ENCODE measurements at regions not wholly inside any gene's neighbourhood (a gene's known extent, or its start where the extent isn't known, plus 50 kb on each side); places are given as distances from the start of the nearest gene placed in this dataset.

- FAIRE-seq = no peak
These were observed 53.7 kb downstream of the RPS12 start for GRCh38 chr6:132868057-132868456.

GRCh38 chr6:132872923-132873322, 58.6 kb downstream of the RPS12 start:
- FAIRE-seq = no peak

DNA sequence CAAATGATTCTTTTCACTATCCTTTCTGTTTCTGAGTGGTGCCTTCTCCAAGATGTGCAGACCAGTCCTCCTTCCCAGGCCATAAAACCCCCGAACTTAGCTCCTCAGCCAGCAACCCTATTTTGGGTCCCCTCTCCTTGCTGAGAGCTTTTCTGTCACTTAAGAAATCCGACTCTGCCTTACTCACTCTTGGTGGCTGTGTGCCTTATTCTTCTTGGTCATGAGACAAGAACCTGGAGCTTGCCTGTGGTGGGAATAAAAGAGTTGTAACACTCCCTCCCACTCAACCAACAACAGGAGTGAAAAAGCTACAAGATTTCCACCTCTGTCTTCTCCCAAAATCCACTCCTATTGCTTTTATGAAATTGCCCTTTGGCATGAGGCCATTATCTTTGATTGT, 62.6 kb downstream of the RPS12 start:
- no peak for FAIRE-seq

GRCh38 chr6:132887204-132887603, 72.8 kb downstream of the RPS12 start:
- no peak for FAIRE-seq

GRCh38 chr6:132888701-132889100, 74.3 kb downstream of the RPS12 start:
- no peak for FAIRE-seq

- FAIRE-seq = peak; percentile 62
These were observed 78.8 kb downstream of the RPS12 start for GRCh38 chr6:132892929-132893771.

DNA sequence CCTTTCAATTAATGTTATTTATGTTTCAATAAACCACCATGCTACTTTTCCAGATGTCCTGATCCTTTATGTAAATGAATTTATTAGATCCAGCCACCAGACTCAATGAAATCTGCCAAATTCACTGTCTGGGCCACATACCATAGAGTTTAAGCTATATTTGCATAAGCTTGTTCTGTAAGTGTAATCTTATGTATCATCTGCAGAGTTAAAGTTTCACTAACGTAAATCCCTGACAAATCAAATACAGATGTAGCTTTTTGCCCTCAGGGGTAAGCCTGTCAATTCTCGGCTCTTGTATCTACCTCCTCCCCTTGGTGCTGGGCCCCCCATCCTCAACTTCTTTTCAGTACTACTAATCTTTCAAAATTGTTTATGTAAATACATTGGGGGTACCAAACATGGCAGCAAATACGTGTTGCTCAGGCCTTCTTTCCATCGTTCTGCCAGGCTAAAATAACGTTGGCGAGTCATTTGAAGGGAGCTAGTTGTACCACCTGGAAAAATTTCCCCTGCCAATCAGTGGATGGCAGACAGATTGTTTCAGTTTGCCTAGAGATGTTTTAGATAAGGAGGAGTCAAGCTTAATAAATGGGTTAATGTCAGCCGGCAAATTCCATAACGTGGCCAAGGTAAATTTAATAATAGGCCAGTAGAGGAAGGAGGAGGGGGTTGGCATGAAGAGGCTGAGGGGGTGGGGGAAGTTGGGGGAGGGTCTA, 79.6 kb downstream of the RPS12 start:
- FAIRE-seq = peak; percentile 84

DNA sequence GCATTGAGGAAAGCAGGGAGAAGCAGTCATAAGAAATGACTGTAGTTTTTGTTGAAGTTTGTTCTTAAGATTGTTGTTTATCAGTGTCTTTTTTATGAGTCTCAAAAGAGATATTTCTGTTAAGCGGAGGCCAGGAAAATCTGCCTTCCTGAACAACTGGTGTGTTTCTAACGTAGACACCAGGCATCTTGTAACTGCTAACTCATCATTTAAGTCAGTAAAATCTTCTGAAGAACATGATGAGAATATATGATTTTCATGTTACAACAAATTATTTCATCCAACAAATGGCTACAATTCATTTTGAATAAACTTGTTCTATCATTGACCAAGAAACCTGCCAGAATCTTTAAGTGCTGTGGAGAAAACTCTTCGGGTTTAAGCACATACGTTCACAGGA, 84.0 kb downstream of the RPS12 start:
- FAIRE-seq = no peak

DNA sequence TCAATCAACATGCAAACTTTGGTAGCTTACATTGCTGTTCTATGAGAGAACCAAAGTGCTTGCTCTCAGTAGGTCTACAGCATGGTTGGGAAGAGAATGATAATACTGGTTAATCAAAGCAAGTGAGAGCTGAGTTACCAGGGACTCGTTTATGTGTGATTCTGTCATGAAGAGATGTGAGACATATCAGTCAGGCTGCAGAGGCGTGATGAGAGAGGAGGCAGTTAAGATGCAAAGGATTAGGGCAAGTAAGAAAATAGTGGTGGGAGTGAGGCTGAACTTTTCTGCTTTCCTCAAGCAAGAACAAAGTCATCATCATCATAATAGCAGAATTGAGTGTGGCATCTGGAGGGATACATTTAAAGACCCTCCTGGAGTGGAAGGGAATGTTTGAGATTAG, 86.5 kb downstream of the RPS12 start:
- no peak for FAIRE-seq

DNA sequence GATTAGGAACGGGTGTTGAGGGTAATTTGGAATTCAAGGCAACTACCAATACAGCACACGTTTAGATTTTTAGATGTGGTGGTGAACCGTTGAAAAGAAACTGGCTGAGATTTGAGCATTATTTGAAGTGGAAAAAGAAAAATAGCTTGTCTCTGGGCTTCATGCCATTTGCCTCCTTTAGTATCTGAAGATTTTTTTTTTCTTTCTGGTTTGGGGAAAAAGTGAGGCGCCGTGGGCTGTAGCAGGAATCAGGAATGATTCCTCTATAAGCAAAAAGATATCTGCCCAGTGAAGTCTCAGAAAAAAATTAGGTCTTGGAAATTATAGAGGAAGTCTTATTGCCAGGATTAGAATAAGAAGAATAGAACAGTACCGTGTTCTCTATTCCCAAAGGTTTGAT, 88.5 kb downstream of the RPS12 start:
- no peak for FAIRE-seq

DNA sequence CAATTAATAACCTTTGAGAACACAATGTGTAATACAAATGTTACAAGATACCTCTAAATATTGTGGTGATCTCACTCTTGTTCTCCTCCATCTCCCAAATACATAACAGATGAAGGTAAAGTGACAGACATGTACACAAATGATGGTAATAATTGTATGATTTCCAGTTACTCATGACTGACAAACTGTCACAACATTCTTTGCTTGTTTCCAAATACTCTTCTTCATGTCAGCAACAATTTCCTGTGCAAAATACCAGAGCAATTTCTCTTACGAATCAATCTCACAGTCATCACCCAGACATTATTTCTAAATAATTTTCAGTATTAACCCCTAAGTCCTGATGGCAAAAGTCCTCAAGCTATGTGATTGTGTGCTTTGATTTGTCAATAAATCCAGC, 92.9 kb downstream of the RPS12 start:
- FAIRE-seq = no peak

GRCh38 chr6:132907914-132908313, 93.5 kb downstream of the RPS12 start:
- no peak for FAIRE-seq

GRCh38 chr6:132909742-132910141, 95.4 kb downstream of the RPS12 start:
- no peak for FAIRE-seq

GRCh38 chr6:132910759-132911158, 96.4 kb downstream of the RPS12 start:
- FAIRE-seq = no peak

DNA sequence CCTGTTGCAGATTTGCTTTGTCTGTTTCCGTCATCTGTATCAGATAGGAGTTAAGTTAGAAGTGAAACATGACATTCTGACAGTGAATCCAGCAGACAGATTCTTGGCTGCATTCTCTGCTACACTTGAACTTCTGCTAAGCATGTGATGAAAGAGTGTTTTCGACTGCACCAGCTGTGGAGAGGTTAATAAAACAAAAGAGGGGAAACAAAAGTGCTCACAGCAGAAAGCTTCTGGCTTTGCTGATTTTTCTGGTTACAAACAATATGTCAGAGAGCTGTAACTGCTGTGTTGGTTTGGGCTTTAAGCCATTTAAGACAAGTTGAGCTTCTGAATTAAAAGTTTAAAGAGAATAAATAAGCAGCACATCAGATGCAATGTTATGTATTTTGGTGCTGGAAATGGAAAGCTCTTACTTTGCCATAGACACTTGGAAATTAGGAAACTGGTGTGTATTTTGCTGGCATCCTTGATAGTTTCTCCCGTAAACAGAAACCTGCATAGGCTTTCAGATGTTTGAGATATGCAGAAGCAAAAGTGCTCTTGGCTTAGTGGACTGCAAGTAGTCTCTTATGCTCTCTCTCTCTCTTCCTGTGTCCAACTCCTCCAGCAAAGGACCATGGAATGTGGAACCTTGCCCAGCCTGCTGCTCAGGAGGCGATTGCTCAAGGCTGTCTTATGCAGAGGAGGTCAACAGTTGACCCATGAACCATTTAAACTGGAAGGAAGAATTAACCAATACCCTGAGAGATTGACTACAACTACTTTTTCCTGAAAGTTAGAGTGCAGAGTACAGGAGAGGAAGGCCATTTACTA, 104.9 kb downstream of the RPS12 start:
- peak; percentile 98 for FAIRE-seq

DNA sequence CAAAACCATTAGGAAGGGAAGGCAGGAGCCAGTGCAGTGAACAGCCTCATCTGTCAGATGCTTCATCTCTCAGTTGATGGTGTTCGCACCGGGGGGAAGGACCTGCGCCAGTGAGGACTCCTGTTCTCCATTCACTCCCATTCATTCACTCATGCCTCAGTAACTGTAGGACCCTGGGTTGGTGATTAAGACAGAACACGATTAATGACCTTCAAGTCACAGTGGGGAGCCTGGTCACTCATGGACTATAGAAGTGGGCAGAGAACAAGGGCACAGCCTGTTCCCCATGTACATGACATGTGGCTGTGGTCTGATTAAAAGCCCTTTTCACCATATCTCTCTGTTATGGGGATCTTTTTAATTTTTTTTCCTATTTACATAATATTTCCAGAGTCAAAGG, 113.3 kb downstream of the RPS12 start:
- peak; percentile 92 for FAIRE-seq

- peak; percentile 77 for FAIRE-seq
These were observed 114.8 kb downstream of the RPS12 start for GRCh38 chr6:132929141-132929540.

DNA sequence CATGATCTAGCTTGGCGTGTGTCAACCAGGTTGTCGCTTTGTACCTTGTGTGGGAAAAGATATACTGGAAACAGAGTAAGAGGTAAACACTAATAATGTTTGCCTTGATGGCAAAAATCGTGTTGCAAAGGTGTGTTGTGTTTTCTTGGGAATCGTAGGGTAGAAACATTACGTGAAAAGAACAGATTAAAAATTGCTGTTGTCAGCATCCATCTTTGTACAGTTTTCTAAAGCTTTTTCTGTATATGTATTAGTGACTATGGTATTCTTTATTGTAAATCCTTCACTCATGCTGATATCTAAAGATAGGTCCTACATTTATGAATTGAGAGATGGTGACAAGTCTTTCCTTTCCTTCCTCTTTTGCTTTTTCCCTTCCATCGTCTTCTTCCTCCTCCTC, 116.9 kb downstream of the RPS12 start:
- FAIRE-seq = no peak

DNA sequence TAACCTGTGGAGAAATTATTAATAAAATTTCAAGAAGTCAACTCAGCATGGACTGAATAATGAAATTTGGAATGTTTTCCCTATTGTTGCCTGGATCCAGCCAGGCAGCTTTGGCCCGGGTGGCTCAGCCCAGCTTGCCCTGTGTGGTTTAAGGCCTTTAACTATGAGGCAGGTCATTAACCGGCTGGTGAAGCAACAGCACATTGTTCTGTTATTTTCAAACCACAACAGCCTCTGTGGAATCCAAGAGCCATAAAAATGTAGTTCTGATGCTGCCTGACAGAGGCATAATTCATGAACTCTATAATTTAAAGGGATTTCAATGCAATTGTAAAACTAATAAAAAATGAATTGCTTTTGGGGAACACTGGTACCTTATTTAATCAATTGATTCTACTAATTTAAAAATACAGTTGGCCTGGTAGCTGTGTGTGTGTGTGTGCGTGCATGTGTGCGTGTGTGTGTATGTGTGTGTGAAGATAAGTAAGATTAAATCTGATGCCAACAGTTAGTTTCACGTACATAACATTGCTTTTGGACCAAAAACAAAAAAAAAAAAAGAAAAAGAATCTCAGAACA, 117.7 kb downstream of the RPS12 start:
- no peak for FAIRE-seq

DNA sequence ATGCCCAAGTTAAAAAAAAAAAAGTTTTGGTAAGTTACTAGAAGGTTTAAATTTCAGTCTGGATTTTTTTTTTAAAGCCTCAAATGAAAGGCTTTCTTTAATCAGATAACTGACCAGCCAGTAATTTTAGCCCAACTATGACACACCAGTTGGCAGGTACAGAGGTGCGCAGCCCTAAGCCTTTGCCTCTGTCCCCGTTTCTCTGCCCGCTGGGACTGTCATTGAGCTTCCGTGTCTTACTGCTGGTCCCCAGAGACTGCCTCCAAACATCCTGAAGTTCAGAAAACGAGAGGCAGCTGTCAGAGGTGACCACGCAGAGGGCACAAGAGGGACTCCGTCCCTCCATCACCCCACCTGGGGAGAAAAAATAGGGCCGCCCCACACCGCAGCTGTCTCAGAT, 118.2 kb downstream of the RPS12 start:
- peak; percentile 98 for FAIRE-seq

GRCh38 chr6:132933090-132933489, 118.7 kb downstream of the RPS12 start:
- FAIRE-seq = no peak

DNA sequence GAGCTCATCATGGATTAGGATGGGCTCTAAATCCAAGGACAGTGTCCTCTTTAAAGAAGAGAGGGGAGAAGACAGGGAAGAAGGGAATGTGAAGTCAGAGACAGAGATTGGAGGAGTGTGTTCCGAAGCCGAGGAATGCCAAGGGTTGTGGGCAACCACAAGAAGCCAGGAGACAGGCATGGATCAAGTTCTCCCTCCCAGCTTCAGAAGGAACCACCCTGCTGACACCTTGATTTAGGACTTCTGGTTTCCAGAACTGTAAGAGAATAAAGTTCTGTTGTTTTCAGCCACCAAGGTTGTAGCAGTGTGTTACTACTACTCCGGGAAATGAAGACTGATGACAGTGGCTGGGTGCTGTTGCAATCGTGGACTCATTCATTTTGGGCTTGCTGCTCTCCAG, 120.1 kb downstream of the RPS12 start:
- no peak for FAIRE-seq

- no peak for FAIRE-seq
These were observed 122.3 kb downstream of the RPS12 start for GRCh38 chr6:132936646-132937045.

All from A204.1 (cell line).